Body of pancreas (tissue), 4 donors: ENCODE measurements at regions not wholly inside any gene's neighbourhood (a gene's known extent, or its start where the extent isn't known, plus 50 kb on each side); places are given as distances from the start of the nearest gene placed in this dataset.

Experiments used
- POLR2A ChIP-seq, 3 donors: fragments of 450-650 bp; IDR thresholded peaks; one replicate each; pipeline ENCODE4 v1.6.1; 2016; ENCODE audit warnings: antibody characterized with exemption in 3 of 3, mild to moderate bottlenecking in 2 of 3
- TF ChIP-seq, protein P1 (sequence below), 7 experiments: fragments of 450-650 bp in 4 of 7; fragments of 200-600 bp in 3 of 7; sonication (generic) in 3 of 7; IDR thresholded peaks; one replicate each; pipeline ENCODE4 v1.5.1; 2016 to 2019; ENCODE audit warnings: antibody characterized with exemption in 7 of 7

DNA sequence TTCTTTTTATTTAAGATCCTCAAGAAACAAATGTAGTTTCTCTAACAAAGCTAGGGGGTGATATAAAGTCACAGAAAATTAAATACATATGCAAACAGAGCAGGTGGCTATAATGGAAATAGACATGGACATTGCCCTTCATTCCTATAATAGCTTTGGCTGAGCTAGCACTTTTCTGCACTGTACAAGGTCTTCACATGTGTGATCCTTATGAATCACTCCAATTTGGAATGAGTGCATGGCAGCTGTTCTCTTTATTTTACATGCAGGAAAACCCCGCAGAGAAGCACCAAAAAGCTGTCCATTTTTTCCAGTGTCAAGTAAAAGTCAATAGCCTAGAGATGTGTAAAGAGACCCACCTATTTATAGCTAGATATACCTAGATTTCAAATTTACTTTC, 747.4 kb upstream of the SLC8A1 start:
- TF ChIP-seq, protein P1, sequence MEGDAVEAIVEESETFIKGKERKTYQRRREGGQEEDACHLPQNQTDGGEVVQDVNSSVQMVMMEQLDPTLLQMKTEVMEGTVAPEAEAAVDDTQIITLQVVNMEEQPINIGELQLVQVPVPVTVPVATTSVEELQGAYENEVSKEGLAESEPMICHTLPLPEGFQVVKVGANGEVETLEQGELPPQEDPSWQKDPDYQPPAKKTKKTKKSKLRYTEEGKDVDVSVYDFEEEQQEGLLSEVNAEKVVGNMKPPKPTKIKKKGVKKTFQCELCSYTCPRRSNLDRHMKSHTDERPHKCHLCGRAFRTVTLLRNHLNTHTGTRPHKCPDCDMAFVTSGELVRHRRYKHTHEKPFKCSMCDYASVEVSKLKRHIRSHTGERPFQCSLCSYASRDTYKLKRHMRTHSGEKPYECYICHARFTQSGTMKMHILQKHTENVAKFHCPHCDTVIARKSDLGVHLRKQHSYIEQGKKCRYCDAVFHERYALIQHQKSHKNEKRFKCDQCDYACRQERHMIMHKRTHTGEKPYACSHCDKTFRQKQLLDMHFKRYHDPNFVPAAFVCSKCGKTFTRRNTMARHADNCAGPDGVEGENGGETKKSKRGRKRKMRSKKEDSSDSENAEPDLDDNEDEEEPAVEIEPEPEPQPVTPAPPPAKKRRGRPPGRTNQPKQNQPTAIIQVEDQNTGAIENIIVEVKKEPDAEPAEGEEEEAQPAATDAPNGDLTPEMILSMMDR (IDR thresholded peaks at IDR 0.05) = no peak
- no peak for TF ChIP-seq POLR2A (IDR thresholded peaks at IDR 0.05)
